Transverse colon (tissue), 4 donors: ENCODE measurements at regions not wholly inside any gene's neighbourhood (a gene's known extent, or its start where the extent isn't known, plus 50 kb on each side); places are given as distances from the start of the nearest gene placed in this dataset.

Source experiments
- DNase-seq: peaks from one replicate; pipeline ENCODE4 v3.0.0-alpha.2; 2019
- H3K27ac ChIP-seq, 4 donors: fragments of 200-600 bp; sonication (generic); 2 replicates each; pipeline ENCODE4 v1.5.1; 2016 to 2018; ENCODE audit warnings: inconsistent platforms in 4 of 4
- H3K27me3 ChIP-seq: fragments of 200-600 bp; sonication (generic); 2 replicates; pipeline ENCODE4 v1.5.1; 2017; ENCODE audit warnings: inconsistent platforms
- H3K36me3 ChIP-seq, 4 donors: fragments of 200-600 bp; sonication (generic); 2 replicates each; pipeline ENCODE4 v1.5.1; 2017 to 2019; ENCODE audit warnings: inconsistent platforms in 4 of 4
- H3K4me1 ChIP-seq, 4 donors: fragments of 200-600 bp; sonication (generic); 2 replicates each; pipeline ENCODE4 v1.5.1; 2017 to 2020; ENCODE audit warnings: inconsistent platforms in 4 of 4
- H3K4me3 ChIP-seq, 4 donors: fragments of 200-600 bp; sonication (generic); 1 replicate in 1 of 4; 2 replicates in 3 of 4; pipeline versions ENCODE4 v1.5.1 to v1.6.1; 2017 to 2019; ENCODE audit warnings: inconsistent platforms in 4 of 4
- H3K9me3 ChIP-seq, 2 donors: fragments of 200-600 bp; sonication (generic); 2 replicates each; pipeline ENCODE4 v1.5.1; 2017 to 2019; ENCODE audit warnings: inconsistent platforms in 2 of 2
- EP300 ChIP-seq: sonication (generic); formaldehyde crosslinking; IDR thresholded peaks from one replicate; pipeline ENCODE4 v1.6.1; 2017; ENCODE audit warnings: antibody characterized with exemption, low read depth
- POLR2A ChIP-seq: fragments of 450-650 bp; IDR thresholded peaks from one replicate; pipeline ENCODE4 v1.6.1; 2016; ENCODE audit warnings: antibody characterized with exemption, mild to moderate bottlenecking, moderate library complexity
- POLR2AphosphoS5 ChIP-seq, 3 donors: sonication (generic); formaldehyde crosslinking; IDR thresholded peaks; one replicate each; pipeline ENCODE4 v1.6.1; 2016; ENCODE audit warnings: antibody characterized with exemption in 3 of 3
- WGBS, 2 donors: methylation state at CpG; one replicate each; pipeline ENCODE4 v1.1.5; 2018; ENCODE audit warnings: low coverage in 1 of 2; 5-methylcytosine and 5-hydroxymethylcytosine counted together
- in situ Hi-C, 4 donors: fragments of 200-750 bp; cut with MboI; loops; one replicate each; pipeline versions ENCODE4 v1.15.0 to v1.15.1; 2017; ENCODE audit warnings: low sequenced_read_pairs in 3 of 4, low pct_ligation_motif_present in 1 of 4, low pct_unique_long_range_greater_than_20kb in 1 of 4
- intact Hi-C: fragments of 100-400 bp; cut with DNase I; formaldehyde crosslinking; loops from one replicate; pipeline ENCODE4 v1.15.1; 2023; ENCODE audit warnings: low total_unique reads
- TF ChIP-seq, protein P1 (sequence below), 5 experiments: fragments of 200-600 bp in 3 of 5; fragments of 450-650 bp in 2 of 5; sonication (generic) in 3 of 5; IDR thresholded peaks; 1 replicate in 2 of 5; 2 replicates in 3 of 5; pipeline ENCODE4 v1.5.1; 2016 to 2017; ENCODE audit warnings: antibody characterized with exemption in 5 of 5, inconsistent platforms in 3 of 5, mild to moderate bottlenecking in 2 of 5, moderate library complexity in 1 of 5

DNA sequence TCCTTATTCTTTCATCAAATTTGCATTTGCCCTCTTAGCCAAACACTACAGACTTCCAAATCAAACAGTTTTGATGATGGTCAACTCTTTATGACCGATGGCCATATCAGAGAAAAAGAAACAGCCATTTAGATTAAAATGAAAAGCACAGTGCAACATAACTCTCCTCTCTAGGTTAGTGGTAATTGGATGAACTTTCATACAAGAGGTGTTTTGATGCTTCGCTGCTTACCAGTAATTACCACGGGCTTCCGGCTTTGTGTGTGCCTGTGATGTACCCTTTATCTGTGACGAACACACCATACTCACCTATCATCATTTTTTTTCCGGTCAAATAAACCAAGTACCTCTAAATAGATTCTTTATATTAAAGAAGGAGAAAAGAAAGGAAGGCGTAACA is 181.8 kb downstream of the FOXA2 start:
- intact Hi-C loops (no loop called here), in situ Hi-C loops (no loop called here)
- 75 to 87% methylated on average over 7 of the region's 7 CpGs for WGBS, 2 donors
- H3K4me3 ChIP-seq: no peak overlapping the region
- H3K36me3 ChIP-seq: no peaks in the 10 kb centered on the region
- H3K9me3 ChIP-seq: no peaks in the 10 kb centered on the region
- TF ChIP-seq, protein P1, sequence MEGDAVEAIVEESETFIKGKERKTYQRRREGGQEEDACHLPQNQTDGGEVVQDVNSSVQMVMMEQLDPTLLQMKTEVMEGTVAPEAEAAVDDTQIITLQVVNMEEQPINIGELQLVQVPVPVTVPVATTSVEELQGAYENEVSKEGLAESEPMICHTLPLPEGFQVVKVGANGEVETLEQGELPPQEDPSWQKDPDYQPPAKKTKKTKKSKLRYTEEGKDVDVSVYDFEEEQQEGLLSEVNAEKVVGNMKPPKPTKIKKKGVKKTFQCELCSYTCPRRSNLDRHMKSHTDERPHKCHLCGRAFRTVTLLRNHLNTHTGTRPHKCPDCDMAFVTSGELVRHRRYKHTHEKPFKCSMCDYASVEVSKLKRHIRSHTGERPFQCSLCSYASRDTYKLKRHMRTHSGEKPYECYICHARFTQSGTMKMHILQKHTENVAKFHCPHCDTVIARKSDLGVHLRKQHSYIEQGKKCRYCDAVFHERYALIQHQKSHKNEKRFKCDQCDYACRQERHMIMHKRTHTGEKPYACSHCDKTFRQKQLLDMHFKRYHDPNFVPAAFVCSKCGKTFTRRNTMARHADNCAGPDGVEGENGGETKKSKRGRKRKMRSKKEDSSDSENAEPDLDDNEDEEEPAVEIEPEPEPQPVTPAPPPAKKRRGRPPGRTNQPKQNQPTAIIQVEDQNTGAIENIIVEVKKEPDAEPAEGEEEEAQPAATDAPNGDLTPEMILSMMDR (IDR thresholded peaks at IDR 0.05): no peak
- TF ChIP-seq POLR2A: no peak
- no peak for TF ChIP-seq POLR2AphosphoS5 (IDR thresholded peaks at IDR 0.05)
- no peaks in the 10 kb centered on the region for H3K27me3 ChIP-seq
- no peak for DNase-seq
- no peak overlapping the region for H3K27ac ChIP-seq
- peaks cover 6 to 20% (median 15%) of the 10 kb centered on the region in 4 donors for H3K4me1 ChIP-seq

DNA sequence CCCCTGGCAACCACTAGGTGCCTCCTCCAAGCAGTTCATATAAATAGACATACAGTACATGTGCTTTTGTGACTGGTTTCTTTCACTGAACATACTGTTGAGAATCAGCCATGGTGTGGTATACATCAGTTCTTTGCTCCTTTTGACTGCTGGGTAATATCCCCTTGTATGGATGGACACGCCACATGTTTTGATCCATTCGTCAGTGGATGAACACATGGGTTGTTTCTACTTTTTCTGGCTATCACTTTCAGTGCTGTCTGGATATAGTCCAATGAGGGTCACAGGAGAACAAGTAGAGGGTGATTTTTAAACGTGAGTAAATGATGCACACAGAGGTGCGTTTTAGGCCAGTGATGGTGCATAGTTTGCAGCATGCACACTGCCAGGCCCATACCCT is 183.9 kb downstream of the FOXA2 start:
- TF ChIP-seq, protein P1 (IDR thresholded peaks at IDR 0.05): no peak
- TF ChIP-seq POLR2A: no peak
- TF ChIP-seq EP300: no peak
- TF ChIP-seq POLR2AphosphoS5 (IDR thresholded peaks at IDR 0.05): no peak
- WGBS, 2 donors: 86% methylated on average over 4 of the region's 4 CpGs; no CpG with 5 or more reads in 1 of the 2 donors
- in situ Hi-C loops: no loop called here
- H3K4me3 ChIP-seq: no peak overlapping the region
- DNase-seq: no peak
- no peaks in the 10 kb centered on the region for H3K9me3 ChIP-seq
- intact Hi-C loops: no loop called here
- no peaks in the 10 kb centered on the region for H3K27me3 ChIP-seq
- peaks cover 6 to 20% (median 15%) of the 10 kb centered on the region in 4 donors for H3K4me1 ChIP-seq
- H3K36me3 ChIP-seq: no peaks in the 10 kb centered on the region
- no peak overlapping the region for H3K27ac ChIP-seq

DNA sequence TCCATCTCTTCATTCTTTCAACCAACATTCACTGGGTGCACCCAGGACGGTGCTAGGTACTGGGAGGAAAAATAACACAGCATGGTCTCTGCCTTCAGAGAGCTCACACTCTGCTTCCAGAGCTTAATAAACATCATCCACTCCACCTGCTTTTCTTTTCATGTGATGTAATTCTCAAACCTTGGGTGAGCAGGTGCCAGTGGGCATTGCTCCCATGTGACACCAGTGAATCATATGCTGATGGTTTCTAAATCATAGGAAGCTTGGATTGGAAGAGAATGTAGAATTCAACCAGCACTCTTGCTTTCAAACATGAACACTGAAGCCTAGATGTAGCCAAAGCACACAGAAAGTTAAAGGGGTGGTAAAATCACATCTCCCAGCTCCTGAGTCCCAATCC is 189.8 kb downstream of the FOXA2 start:
- Histone ChIP-seq H3K27ac (no peak overlapping the region), H3K27me3 (peaks cover 3% of the 10 kb centered on the region), H3K4me3 (no peak overlapping the region), H3K9me3 (no peaks in the 10 kb centered on the region), H3K4me1 (no peaks in the 10 kb centered on the region), H3K36me3 (no peaks in the 10 kb centered on the region)
- in situ Hi-C loops (no loop called here), intact Hi-C loops (no loop called here)
- DNase-seq: no peak
- TF ChIP-seq POLR2AphosphoS5 (IDR thresholded peaks at IDR 0.05) (no peak), POLR2A (no peak)
- WGBS, 2 donors: 71% methylated on average over 1 of the region's 1 CpG; no CpG with 5 or more reads in 1 of the 2 donors

DNA sequence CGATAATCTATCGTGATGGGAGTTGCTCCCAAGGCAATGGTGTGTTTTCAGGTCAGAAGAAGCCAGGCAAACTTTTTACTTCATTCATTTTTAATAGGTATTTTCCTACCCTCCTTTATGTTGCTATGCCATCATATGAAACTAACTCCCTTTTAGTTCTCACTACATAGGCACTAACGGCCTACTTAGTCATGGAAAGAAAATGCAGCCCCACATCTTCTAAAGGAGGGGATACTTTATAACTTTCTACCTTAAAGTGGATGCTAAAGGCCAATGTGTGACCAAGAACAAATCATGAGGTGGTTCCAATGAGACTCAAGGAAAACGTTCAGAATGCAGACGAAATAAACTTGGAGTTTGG is 193.8 kb downstream of the FOXA2 start:
- H3K27ac ChIP-seq: no peak overlapping the region
- H3K36me3 ChIP-seq: no peaks in the 10 kb centered on the region
- H3K4me1 ChIP-seq: no peaks in the 10 kb centered on the region
- H3K27me3 ChIP-seq: peaks cover 3% of the 10 kb centered on the region
- WGBS, 2 donors: 85 to 92% methylated on average over 5 of the region's 5 CpGs
- intact Hi-C loops (no loop called here), in situ Hi-C loops (no loop called here)
- DNase-seq: no peak
- TF ChIP-seq POLR2A: no peak
- TF ChIP-seq, protein P1 (IDR thresholded peaks at IDR 0.05): no peak
- no peak for TF ChIP-seq EP300
- no peak for TF ChIP-seq POLR2AphosphoS5 (IDR thresholded peaks at IDR 0.05)
- no peak overlapping the region for H3K4me3 ChIP-seq
- no peaks in the 10 kb centered on the region for H3K9me3 ChIP-seq

DNA sequence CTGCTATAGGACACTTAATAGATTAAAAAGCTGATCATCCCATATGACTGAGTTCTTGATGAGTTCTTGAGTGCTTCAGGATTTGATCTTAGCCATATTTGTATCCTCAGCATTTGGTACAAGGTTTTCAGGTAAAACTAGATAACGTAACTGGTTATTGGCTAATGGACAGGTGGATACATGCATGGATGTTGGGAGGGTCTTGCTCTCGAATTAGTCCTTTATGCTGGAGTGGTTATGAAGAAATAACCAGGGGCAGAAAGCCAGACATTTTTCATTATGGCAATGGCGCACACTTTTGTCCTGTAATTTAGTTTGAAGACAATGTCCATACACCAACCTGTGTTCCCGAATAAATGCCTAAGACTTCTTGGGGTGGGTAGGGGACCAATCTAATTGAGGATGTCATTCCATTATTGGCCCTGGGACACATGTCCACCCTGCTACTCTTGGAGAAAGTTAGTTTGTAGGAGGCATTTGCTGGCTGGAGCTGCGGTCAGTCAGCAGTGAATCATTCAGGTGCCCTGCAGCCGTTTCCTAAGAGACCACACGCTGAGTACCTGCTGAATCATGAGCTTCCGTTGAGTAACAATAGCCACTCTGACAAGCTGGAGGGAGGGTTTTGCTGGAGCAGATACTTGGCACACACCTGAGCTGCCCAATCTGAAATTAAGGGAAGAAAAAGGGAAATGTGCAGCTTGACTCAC is 194.4 kb downstream of the FOXA2 start:
- 83 to 85% methylated on average over 3 to 8 of the region's 8 CpGs for WGBS, 2 donors
- no peaks in the 10 kb centered on the region for H3K9me3 ChIP-seq
- intact Hi-C loops: no loop called here
- in situ Hi-C loops: no loop called here
- peaks cover 3% of the 10 kb centered on the region for H3K27me3 ChIP-seq
- no peaks in the 10 kb centered on the region for H3K4me1 ChIP-seq
- DNase-seq: no peak
- no peak overlapping the region for H3K4me3 ChIP-seq
- H3K27ac ChIP-seq: no peak overlapping the region
- no peaks in the 10 kb centered on the region for H3K36me3 ChIP-seq
- TF ChIP-seq, protein P1 (IDR thresholded peaks at IDR 0.05): no peak
- TF ChIP-seq POLR2A (no peak), EP300 (no peak), POLR2AphosphoS5 (IDR thresholded peaks at IDR 0.05) (no peak)
